ENCODE measurements at regions not wholly inside any gene's neighbourhood (a gene's known extent, or its start where the extent isn't known, plus 50 kb on each side); places are given as distances from the start of the nearest gene placed in this dataset.

DNA sequence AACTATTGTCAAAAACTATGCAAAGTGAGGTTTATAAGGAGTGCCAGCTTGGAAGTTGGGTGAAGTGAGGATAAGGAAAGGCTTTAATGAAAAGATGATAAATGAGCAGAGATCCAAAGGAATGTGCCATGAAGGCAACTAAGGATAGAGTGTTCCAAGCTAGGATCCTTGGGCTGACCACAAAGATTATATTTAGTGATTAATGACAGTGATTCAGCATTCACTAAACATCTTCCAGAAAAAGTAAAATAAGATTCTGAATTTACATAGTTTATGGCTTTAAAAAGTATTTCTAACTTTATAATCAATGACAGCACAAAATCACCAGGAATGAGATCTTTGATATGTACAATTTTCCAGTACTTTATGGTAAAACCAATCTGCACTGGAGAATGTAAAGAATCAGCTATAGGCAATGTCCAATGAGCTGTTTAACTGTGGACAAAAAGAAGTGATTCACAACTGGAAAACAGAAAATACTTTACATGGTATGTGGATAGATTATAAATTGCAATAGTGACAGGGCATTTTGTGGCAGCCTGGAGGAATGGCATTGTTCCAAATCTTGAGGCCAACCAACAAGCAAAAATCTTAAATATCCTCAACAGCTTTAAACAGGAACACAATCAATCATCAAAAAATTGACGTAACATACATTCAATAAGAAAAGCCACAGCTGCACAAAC, 91.2 kb upstream of the KCTD3 start:
- Mint-ChIP-seq H3K4me1 (peaks cover 2% of the 10 kb centered on the region), H3K36me3 (ENCODE audit: low read depth) (no peaks in the 10 kb centered on the region), H3K4me3 (no peak overlapping the region), H3K9me3 (peaks cover 32% of the 10 kb centered on the region), H3K27me3 (ENCODE audit: insufficient read depth) (no peaks in the 10 kb centered on the region), H3K27ac (no peak overlapping the region)
- Histone ChIP-seq H3K4me3 (ENCODE audit: low read length) (no peak overlapping the region), H3K9me3 (ENCODE audit: control insufficient read depth, low read length) (peaks cover 5% of the 10 kb centered on the region), H3K9ac (ENCODE audit: extremely low read depth, low read length, poor library complexity, severe bottlenecking) (no peak overlapping the region), H3K27me3 (ENCODE audit: control insufficient read depth, insufficient read depth, low read length, poor library complexity, severe bottlenecking) (no peaks in the 10 kb centered on the region), H3K36me3 (ENCODE audit: control insufficient read depth, insufficient read depth, low read length) (no peaks in the 10 kb centered on the region), H3K27ac (ENCODE audit: low read depth, low read length) (no peak overlapping the region), H3K4me1 (ENCODE audit: control insufficient read depth, insufficient read depth, low read length) (no peaks in the 10 kb centered on the region)
- TF ChIP-seq, protein P1, sequence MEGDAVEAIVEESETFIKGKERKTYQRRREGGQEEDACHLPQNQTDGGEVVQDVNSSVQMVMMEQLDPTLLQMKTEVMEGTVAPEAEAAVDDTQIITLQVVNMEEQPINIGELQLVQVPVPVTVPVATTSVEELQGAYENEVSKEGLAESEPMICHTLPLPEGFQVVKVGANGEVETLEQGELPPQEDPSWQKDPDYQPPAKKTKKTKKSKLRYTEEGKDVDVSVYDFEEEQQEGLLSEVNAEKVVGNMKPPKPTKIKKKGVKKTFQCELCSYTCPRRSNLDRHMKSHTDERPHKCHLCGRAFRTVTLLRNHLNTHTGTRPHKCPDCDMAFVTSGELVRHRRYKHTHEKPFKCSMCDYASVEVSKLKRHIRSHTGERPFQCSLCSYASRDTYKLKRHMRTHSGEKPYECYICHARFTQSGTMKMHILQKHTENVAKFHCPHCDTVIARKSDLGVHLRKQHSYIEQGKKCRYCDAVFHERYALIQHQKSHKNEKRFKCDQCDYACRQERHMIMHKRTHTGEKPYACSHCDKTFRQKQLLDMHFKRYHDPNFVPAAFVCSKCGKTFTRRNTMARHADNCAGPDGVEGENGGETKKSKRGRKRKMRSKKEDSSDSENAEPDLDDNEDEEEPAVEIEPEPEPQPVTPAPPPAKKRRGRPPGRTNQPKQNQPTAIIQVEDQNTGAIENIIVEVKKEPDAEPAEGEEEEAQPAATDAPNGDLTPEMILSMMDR (conservative IDR thresholded peaks at IDR 0.05) = no peak
- WGBS, 2 experiments (ENCODE audit: insufficient coverage in 1 of 2, insufficient read length in 1 of 2) = 94% methylated on average over 1 of the region's 1 CpG; no CpG with 5 or more reads in 1 of the 2 experiments
- no peak for DNase-seq

DNA sequence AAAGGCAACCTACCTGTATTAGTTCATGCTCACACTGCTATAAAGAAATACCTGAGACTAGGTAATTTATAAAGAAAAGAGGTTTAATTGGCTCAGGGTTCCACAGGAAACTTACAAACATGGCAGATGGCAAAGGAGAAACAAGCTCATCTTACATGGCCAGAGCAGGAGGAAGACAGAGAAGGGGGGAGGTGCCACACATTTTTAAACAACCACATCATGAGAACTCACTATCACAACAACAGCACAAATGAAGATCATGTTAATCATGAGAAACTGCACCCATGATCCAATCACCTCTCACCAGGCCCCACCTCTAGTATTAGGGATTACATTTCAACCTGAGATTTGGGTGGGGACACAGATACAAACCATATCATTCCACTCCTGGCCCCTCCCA, 90.6 kb upstream of the KCTD3 start:
- Mint-ChIP-seq H3K27ac (no peak overlapping the region), H3K9me3 (peaks cover 35% of the 10 kb centered on the region), H3K4me3 (no peak overlapping the region), H3K27me3 (ENCODE audit: insufficient read depth) (no peaks in the 10 kb centered on the region), H3K4me1 (peaks cover 2% of the 10 kb centered on the region), H3K36me3 (ENCODE audit: low read depth) (no peaks in the 10 kb centered on the region)
- Histone ChIP-seq H3K4me3 (ENCODE audit: low read length) (no peak overlapping the region), H3K4me1 (ENCODE audit: control insufficient read depth, insufficient read depth, low read length) (no peaks in the 10 kb centered on the region), H3K27ac (ENCODE audit: low read depth, low read length) (no peak overlapping the region), H3K36me3 (ENCODE audit: control insufficient read depth, insufficient read depth, low read length) (no peaks in the 10 kb centered on the region), H3K9ac (ENCODE audit: extremely low read depth, low read length, poor library complexity, severe bottlenecking) (no peak overlapping the region), H3K9me3 (ENCODE audit: control insufficient read depth, low read length) (peaks cover 9% of the 10 kb centered on the region), H3K27me3 (ENCODE audit: control insufficient read depth, insufficient read depth, low read length, poor library complexity, severe bottlenecking) (no peaks in the 10 kb centered on the region)
- TF ChIP-seq, protein P1 (conservative IDR thresholded peaks at IDR 0.05) = no peak
- DNase-seq = no peak

DNA sequence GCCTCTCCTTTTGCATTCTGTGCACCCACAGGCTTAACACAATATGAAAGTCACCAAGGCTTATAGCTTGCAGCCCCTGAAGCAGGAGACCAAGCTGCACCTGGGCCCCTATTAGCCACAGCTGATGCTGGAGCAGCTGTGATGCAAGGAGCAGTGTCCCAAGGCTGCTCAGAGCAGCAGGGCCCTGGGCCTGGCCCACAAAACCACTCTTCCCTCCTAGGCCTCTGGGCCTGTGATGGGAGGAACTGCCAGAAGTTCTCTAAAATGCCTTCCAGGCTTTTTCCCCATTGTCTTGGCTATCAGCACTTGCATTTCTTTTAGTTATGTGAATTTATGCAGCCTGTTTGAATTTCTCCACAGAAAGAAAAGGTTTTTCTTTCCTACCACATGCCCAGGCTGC, 89.5 kb upstream of the KCTD3 start:
- H3K27me3 ChIP-seq (ENCODE audit: control insufficient read depth, insufficient read depth, low read length, poor library complexity, severe bottlenecking) = no peaks in the 10 kb centered on the region
- no peak for DNase-seq
- no peak overlapping the region for H3K4me3 Mint-ChIP-seq
- no peaks in the 10 kb centered on the region for H3K4me1 Mint-ChIP-seq
- H3K36me3 ChIP-seq (ENCODE audit: control insufficient read depth, insufficient read depth, low read length) = no peaks in the 10 kb centered on the region
- no peaks in the 10 kb centered on the region for H3K36me3 Mint-ChIP-seq (ENCODE audit: low read depth)
- peaks cover 43% of the 10 kb centered on the region for H3K9me3 Mint-ChIP-seq
- H3K27ac ChIP-seq (ENCODE audit: low read depth, low read length) = no peak overlapping the region
- no peak overlapping the region for H3K27ac Mint-ChIP-seq
- TF ChIP-seq, protein P1 (conservative IDR thresholded peaks at IDR 0.05) = no peak
- no peak overlapping the region for H3K9ac ChIP-seq (ENCODE audit: extremely low read depth, low read length, poor library complexity, severe bottlenecking)
- no peaks in the 10 kb centered on the region for H3K27me3 Mint-ChIP-seq (ENCODE audit: insufficient read depth)
- no peak overlapping the region for H3K4me3 ChIP-seq (ENCODE audit: low read length)
- H3K9me3 ChIP-seq (ENCODE audit: control insufficient read depth, low read length) = peaks cover 18% of the 10 kb centered on the region
- H3K4me1 ChIP-seq (ENCODE audit: control insufficient read depth, insufficient read depth, low read length) = no peaks in the 10 kb centered on the region

Data from endodermal cell (in vitro differentiated cells).